Inflammatory macrophage (primary cell): ENCODE measurements at regions not wholly inside any gene's neighbourhood (a gene's known extent, or its start where the extent isn't known, plus 50 kb on each side); places are given as distances from the start of the nearest gene placed in this dataset.

ENCODE experiments used
- DNase-seq, 2 donors: peaks; one replicate each; pipeline ENCODE4 v3.0.0-alpha.2; 2020 to 2022

- no peak for DNase-seq
These were observed 67.0 kb upstream of the BCOR start for GRCh38 chrX:40164751-40165150.

GRCh38 chrX:40158036-40158706, 60.4 kb upstream of the BCOR start:
- DNase-seq = no peak

- DNase-seq = no peak
These were observed 59.7 kb upstream of the BCOR start for GRCh38 chrX:40157228-40158035.

GRCh38 chrX:40156470-40157227, 58.9 kb upstream of the BCOR start:
- no peak for DNase-seq

GRCh38 chrX:40155589-40156469, 58.1 kb upstream of the BCOR start:
- no peak for DNase-seq

- DNase-seq = peak; percentile 72
These were observed 57.3 kb upstream of the BCOR start for GRCh38 chrX:40154853-40155588.

- no peak for DNase-seq
These were observed 56.6 kb upstream of the BCOR start for GRCh38 chrX:40154250-40154852.

- peak; percentile 64 to 70 for DNase-seq
These were observed 55.8 kb upstream of the BCOR start for GRCh38 chrX:40153345-40154249.

- peak in 1 of 2 donors; percentile 20 for DNase-seq
These were observed 55.1 kb upstream of the BCOR start for GRCh38 chrX:40152741-40153344.

- DNase-seq = no peak
These were observed 54.5 kb upstream of the BCOR start for GRCh38 chrX:40152173-40152711.

- no peak for DNase-seq
These were observed 53.7 kb upstream of the BCOR start for GRCh38 chrX:40151211-40152172.

GRCh38 chrX:40150503-40150902, 52.7 kb upstream of the BCOR start:
- no peak for DNase-seq

GRCh38 chrX:40149286-40150175, 51.8 kb upstream of the BCOR start:
- DNase-seq = no peak

- DNase-seq = peak; percentile 49 to 50
These were observed 50.9 kb upstream of the BCOR start for GRCh38 chrX:40148385-40149285.

GRCh38 chrX:40147971-40148370, 50.2 kb upstream of the BCOR start:
- DNase-seq = no peak
